ENCODE measurements at regions not wholly inside any gene's neighbourhood (a gene's known extent, or its start where the extent isn't known, plus 50 kb on each side); places are given as distances from the start of the nearest gene placed in this dataset.

- no peaks in the 10 kb centered on the region for H3K79me1 ChIP-seq (ENCODE audit: low read depth, low read length)
- no peaks in the 10 kb centered on the region for H4K20me1 ChIP-seq (replicated peaks in 1 of 2; ENCODE audit: control insufficient read depth in 1 of 2, insufficient read depth in 2 of 2, low read length in 2 of 2)
- no peak overlapping the region for H2BK12ac ChIP-seq (ENCODE audit: low read depth, low read length)
- no peak overlapping the region for H3K18ac ChIP-seq (ENCODE audit: extremely low read depth, low read length)
- no peak overlapping the region for H3K4me3 ChIP-seq (ENCODE audit: extremely low read depth in 1 of 4, insufficient read depth in 2 of 4, low read depth in 3 of 4, low read length in 4 of 4)
- H4K91ac ChIP-seq (replicated peaks; ENCODE audit: insufficient read length, low read length): no peak overlapping the region
- H3K27ac ChIP-seq (ENCODE audit: low read depth, low read length): no peak overlapping the region
- FAIRE-seq: no peak
- H3K36me3 ChIP-seq (ENCODE audit: control insufficient read depth in 2 of 4, insufficient read depth in 4 of 4, low read length in 3 of 4): no peaks in the 10 kb centered on the region
- H3K27me3 ChIP-seq (replicated peaks in 1 of 4; ENCODE audit: control insufficient read depth in 3 of 4, extremely low read depth in 1 of 4, insufficient read depth in 3 of 4, low read length in 3 of 4): no peaks in the 10 kb centered on the region
- peaks cover 0 to 3% of the 10 kb centered on the region in 2 experiments; a peak in 1 of 4 replicates for H3K9me3 ChIP-seq (ENCODE audit: insufficient read depth in 2 of 2, low read depth in 1 of 2, low read length in 1 of 2)
- H3K23ac ChIP-seq (ENCODE audit: insufficient read length): no peak overlapping the region
- H3K4ac ChIP-seq (replicated peaks; ENCODE audit: insufficient read length, low read depth, low read length): no peak overlapping the region
- POLR2A ChIA-PET (ENCODE audit: partially characterized antibody): interaction anchor here (1.3 kb wide), 1 partner anchor 108 kb away, joined by 3 read pairs; the partner anchor contains the start of gene RRBP1
- H2BK120ac ChIP-seq (replicated peaks; ENCODE audit: low read depth, low read length): no peak overlapping the region
- TF ChIP-seq CHD1 (IDR thresholded peaks at IDR 0.05; ENCODE audit: low read depth, low read length) (no peak), POU5F1 (IDR thresholded peaks at IDR 0.05; ENCODE audit: low read depth, low read length) (no peak), SRF (IDR thresholded peaks at IDR 0.05; ENCODE audit: low read depth, low read length) (no peak)
- no peak overlapping the region for H3K14ac ChIP-seq (ENCODE audit: insufficient read length)
- no peak overlapping the region for H2BK5ac ChIP-seq (ENCODE audit: low read depth, low read length)
- H3K9ac ChIP-seq (replicated peaks in 1 of 4; ENCODE audit: extremely low read depth in 1 of 4, low read depth in 3 of 4, low read length in 3 of 4): no peak overlapping the region
- no peak overlapping the region for H3K56ac ChIP-seq (replicated peaks; ENCODE audit: insufficient read length, low read depth, low read length)
- H2BK15ac ChIP-seq (ENCODE audit: low read length): no peak overlapping the region
- no peak overlapping the region for H2BK20ac ChIP-seq (ENCODE audit: low read length)
- no peak overlapping the region for H2AFZ ChIP-seq (ENCODE audit: low read length)
- no peak overlapping the region for H3K4me2 ChIP-seq (ENCODE audit: insufficient read depth in 1 of 2, low read depth in 2 of 2, low read length in 2 of 2)
- H3K79me2 ChIP-seq (ENCODE audit: control insufficient read depth in 1 of 2, insufficient read depth in 2 of 2, low read length in 2 of 2): no peaks in the 10 kb centered on the region
- H2AK5ac ChIP-seq (ENCODE audit: low read depth, low read length): no peak overlapping the region
- peak overlapping the region; percentile 36; the same call in 1 of the 2 replicates for H4K8ac ChIP-seq (ENCODE audit: extremely low read depth, insufficient read depth, low read length)
- 76% methylated on average over 4 of the region's 4 CpGs; no CpG with 5 or more reads in 1 of the 2 experiments for WGBS, 2 experiments (ENCODE audit: extremely low coverage in 1 of 2, insufficient coverage in 1 of 2, insufficient read length in 1 of 2, insufficient replicate concordance in 2 of 2, low coverage in 1 of 2, low lambda C conversion rate in 2 of 2, missing lambda C conversion rate in 1 of 2)
- no peaks in the 10 kb centered on the region for H3K23me2 ChIP-seq (ENCODE audit: low read depth, low read length)
- CTCF ChIA-PET (ENCODE audit: partially characterized antibody): interaction anchor here (1.0 to 1.8 kb wide), 7 partner anchors 20 to 148 kb away, joined by 3 to 5 read pairs (median 3); partner anchors contain the start of gene RRBP1
- peaks cover 0 to 4% (median 2%) of the 10 kb centered on the region in 4 experiments; a peak in 3 of 7 replicates for H3K4me1 ChIP-seq (replicated peaks in 1 of 4; ENCODE audit: control insufficient read depth in 3 of 4, insufficient read depth in 4 of 4, low read length in 3 of 4)
- no peak for DNase-seq (ENCODE audit: low read depth in 1 of 2, low spot score in 2 of 2)
- no peak overlapping the region for H4K5ac ChIP-seq (ENCODE audit: insufficient read length, low read depth, low read length)
These were observed 90.5 kb downstream of the BANF2 start for GRCh38 chr20:17790296-17790695.

Measured in H1 (cell line).